ENCODE measurements at regions not wholly inside any gene's neighbourhood (a gene's known extent, or its start where the extent isn't known, plus 50 kb on each side); places are given as distances from the start of the nearest gene placed in this dataset.

GRCh38 chr16:73364413-73364812 is 316.5 kb upstream of the ZFHX3 start:
- TF ChIP-seq CTCF (IDR thresholded peaks at IDR 0.05; ENCODE audit: control extremely low read depth in 1 of 3, insufficient read depth in 1 of 3, low read depth in 1 of 3, low read length in 3 of 3) (no peak), POLR2AphosphoS5 (IDR thresholded peaks at IDR 0.05; ENCODE audit: low read depth, low read length) (no peak), TEAD4 (IDR thresholded peaks at IDR 0.05; ENCODE audit: low read depth, low read length) (no peak), SIN3A (conservative IDR thresholded peaks at IDR 0.05 in 1 of 2, IDR thresholded peaks at IDR 0.05 in 1 of 2; ENCODE audit: low read depth in 1 of 2, low read length in 2 of 2) (no peak), CREB1 (IDR thresholded peaks at IDR 0.05) (no peak), JUND (IDR thresholded peaks at IDR 0.05; ENCODE audit: low read length) (no peak)

All from H1 (cell line).